ENCODE measurements at regions not wholly inside any gene's neighbourhood (a gene's known extent, or its start where the extent isn't known, plus 50 kb on each side); places are given as distances from the start of the nearest gene placed in this dataset.

GRCh38 chr5:180423133-180423532, 70.0 kb upstream of the GFPT2 start:
- no peak overlapping the region for H3K4me2 ChIP-seq
- H4K20me1 ChIP-seq (ENCODE audit: insufficient read depth): no peaks in the 10 kb centered on the region
- H3F3A ChIP-seq (replicated peaks; ENCODE audit: insufficient read depth): no peaks in the 10 kb centered on the region
- H3K4me3 ChIP-seq (ENCODE audit: low read depth in 2 of 2, low read length in 1 of 2): no peak overlapping the region
- H3K36me3 ChIP-seq (replicated peaks in 1 of 2; ENCODE audit: control insufficient read depth in 1 of 2, insufficient read depth in 2 of 2, low read length in 1 of 2): no peaks in the 10 kb centered on the region
- 34% methylated on average over 2 of the region's 2 CpGs for WGBS (ENCODE audit: low lambda C conversion rate)
- POLR2A ChIA-PET: no interaction called here
- no peaks in the 10 kb centered on the region for H3K9me3 ChIP-seq
- TF ChIP-seq FOXJ3 (CRISPR knock-in tag; IDR thresholded peaks at IDR 0.05) (no peak), GATA2 (CRISPR knock-in tag; IDR thresholded peaks at IDR 0.05) (no peak), JUND (IDR thresholded peaks at IDR 0.05) (no peak), ZBTB33 (IDR thresholded peaks at IDR 0.05; ENCODE audit: borderline replicate concordance, low read depth) (no peak), MEF2A (IDR thresholded peaks at IDR 0.05; ENCODE audit: borderline replicate concordance, low read depth) (no peak), USF1 (IDR thresholded peaks at IDR 0.05; ENCODE audit: borderline replicate concordance, low read depth) (no peak), CTCF (IDR thresholded peaks at IDR 0.05) (no peak), YY1 (IDR thresholded peaks at IDR 0.05; ENCODE audit: low read depth) (no peak), USF2 (IDR thresholded peaks at IDR 0.05; ENCODE audit: borderline replicate concordance, low read depth, low read length) (no peak), POLR2AphosphoS5 (IDR thresholded peaks at IDR 0.05; ENCODE audit: low read depth, low read length) (no peak), TAF1 (IDR thresholded peaks at IDR 0.05; ENCODE audit: borderline replicate concordance, low read depth, low read length) (no peak), CHD2 (IDR thresholded peaks at IDR 0.05; ENCODE audit: low read length, partially characterized antibody) (no peak), NRF1 (IDR thresholded peaks at IDR 0.05; ENCODE audit: low read depth, low read length) (no peak), FOSL2 (IDR thresholded peaks at IDR 0.05; ENCODE audit: borderline replicate concordance, low read depth) (no peak), RFX5 (IDR thresholded peaks at IDR 0.05; ENCODE audit: low read length) (no peak)
- no peak overlapping the region for H3K9ac ChIP-seq
- H3K4me1 ChIP-seq (ENCODE audit: control insufficient read depth in 1 of 2, insufficient read depth in 2 of 2, low read depth in 1 of 2, low read length in 1 of 2): no peaks in the 10 kb centered on the region
- DNase-seq: no peak
- H2AFZ ChIP-seq (ENCODE audit: low read depth): no peak overlapping the region
- no peak overlapping the region for H3K27ac ChIP-seq (ENCODE audit: low read depth in 2 of 2, low read length in 1 of 2)
- H3K79me2 ChIP-seq (ENCODE audit: insufficient read depth): no peaks in the 10 kb centered on the region
- no peaks in the 10 kb centered on the region for H3K9me2 ChIP-seq
- H3K27me3 ChIP-seq (ENCODE audit: insufficient read depth): no peaks in the 10 kb centered on the region
- CTCF ChIA-PET: interaction anchor here (0.7 kb wide), 1 partner anchor 108 kb away, joined by 4 read pairs; no protein-coding TSS in a partner anchor
